HS-5 (cell line): ENCODE measurements at regions not wholly inside any gene's neighbourhood (a gene's known extent, or its start where the extent isn't known, plus 50 kb on each side); places are given as distances from the start of the nearest gene placed in this dataset.
"Not testable (repeated sequence)": the region's sequence is repeated elsewhere in the genome, so short reads cannot be mapped to it uniquely, and the experiment has no call there.

Source experiments
- DNase-seq: peaks from one replicate; pipeline ENCODE4 v3.0.0-alpha.2; 2012; ENCODE audit warnings: low read depth

DNA sequence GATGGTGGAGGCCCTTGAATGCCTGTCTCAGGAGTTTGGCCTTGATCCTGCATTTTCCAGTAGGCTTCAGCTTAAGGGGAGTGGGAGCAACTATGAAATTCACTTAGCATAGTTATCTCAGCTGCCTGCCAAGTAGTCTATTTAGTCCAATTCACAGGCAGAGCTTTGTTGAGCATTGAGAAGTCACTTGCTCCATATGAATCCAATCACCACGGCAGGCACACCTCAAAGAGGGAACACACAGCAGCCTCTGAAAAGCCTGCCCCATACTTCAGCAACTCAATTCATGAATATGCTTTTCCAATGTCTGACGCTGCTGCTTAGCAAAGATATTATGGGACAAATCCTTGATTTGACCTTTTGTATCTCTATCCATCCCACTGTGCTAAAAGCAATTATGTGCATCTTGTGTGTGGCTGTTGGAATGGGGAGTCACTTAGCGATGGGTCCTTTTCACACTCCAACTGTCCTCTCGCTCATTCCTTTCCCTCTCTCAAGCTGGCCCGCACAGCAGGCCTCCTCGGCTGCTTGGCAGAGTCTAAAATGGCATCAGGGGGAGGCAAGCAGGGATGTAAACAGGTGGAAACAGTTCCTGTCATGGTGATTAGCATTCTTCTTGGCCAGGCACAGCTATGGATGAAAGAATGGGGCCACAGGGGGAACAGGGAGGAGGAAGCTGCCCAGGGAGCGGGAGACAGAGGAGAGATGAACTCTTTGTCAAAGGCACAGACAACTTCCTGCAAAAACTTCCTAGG lies 56.0 kb upstream of the LRPPRC start:
- DNase-seq = no peak

DNA sequence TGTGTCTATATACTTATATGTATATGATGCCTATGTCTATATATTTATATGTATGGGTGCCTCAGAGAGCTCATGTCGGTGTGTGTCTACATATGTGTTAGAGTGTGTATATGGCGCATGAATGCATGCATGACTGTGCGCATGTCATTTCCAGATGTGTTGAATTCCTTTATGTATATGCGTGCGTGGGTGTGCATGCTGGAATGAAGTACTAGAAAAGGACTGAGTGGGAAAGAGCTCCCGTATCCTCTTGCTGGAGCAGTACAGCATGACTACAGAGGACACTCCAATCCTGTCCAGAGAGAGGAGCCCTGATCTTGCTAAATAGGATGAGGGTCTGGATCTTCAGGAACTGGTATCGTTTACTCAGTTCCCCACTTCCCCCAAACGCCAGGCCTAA lies 56.8 kb upstream of the LRPPRC start:
- DNase-seq = no peak

DNA sequence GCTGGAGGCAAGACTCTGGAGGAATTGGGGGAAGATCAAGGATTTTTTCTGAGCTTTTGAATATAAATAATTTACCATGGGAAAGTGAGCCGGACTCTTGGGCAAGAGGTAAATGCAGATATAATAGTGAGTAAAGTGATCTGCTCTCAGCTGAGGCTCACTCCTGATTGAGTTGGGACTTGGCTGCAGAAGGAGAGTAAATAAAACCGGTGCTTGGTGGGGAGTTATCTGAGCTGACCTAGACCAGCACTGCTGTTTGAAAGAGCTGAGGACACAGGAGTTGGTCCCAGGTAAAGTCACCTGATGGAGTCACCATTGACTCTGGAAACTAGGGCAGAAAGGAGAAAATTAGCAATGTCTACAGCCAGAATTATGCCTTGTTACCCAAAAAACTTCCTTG lies 57.3 kb upstream of the LRPPRC start:
- no peak for DNase-seq

DNA sequence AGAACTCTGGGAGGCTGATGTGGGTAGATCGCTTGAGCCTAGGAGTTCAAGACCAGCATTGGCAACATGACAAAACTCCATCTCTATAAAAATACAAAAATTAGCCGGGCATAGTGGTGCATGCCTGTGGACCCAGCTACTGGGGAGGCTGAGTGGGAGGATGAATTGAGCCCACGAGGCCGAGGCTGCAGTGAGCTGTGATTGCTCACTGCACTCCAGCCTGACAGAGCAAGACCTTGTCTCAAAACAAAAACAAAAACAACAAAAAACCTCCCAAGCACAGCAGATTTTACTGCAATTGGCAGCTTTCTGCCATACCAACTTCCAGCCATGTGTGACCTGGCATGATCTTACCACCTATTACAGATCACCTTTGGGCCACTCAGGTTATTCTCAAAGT lies 57.7 kb upstream of the LRPPRC start:
- no peak for DNase-seq

DNA sequence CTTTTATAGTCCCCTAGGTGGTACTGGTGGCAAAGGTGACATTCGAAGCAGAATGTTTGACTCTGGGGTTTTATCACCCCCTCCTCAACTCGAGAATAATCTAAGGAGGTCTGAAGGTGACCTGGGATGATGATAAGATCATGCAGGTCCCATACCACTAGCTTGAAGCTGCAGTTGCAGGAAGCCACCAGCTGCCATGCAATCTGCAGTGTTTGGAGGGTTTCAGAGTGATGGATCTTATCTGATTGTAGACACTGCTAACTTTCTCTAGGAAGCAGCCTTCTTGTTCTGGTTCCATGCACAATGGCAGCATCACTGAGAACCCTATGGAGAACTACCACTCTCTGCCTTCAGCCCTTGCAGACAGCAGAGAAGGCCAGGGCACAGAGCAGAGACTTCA lies 59.4 kb upstream of the LRPPRC start:
- DNase-seq = no peak

DNA sequence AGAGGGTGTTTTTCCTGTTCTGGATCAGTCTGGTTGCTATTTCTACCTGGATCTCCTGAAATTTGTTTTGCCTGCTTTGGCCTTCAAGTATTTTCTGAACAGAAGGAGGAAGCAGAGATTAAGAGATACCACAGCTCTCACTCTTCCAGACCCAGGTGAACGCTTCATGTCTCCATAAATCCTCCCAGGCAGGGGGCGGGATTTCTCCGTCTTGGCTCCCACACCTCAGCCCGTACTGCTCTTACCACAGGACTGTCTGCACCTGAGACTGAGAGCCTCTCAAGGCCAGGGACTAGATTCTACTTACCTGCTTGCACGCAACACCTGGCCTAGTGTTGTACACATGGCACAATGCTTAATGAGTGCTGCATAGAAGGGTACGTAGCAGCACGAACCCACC lies 59.9 kb upstream of the LRPPRC start:
- DNase-seq = no peak

DNA sequence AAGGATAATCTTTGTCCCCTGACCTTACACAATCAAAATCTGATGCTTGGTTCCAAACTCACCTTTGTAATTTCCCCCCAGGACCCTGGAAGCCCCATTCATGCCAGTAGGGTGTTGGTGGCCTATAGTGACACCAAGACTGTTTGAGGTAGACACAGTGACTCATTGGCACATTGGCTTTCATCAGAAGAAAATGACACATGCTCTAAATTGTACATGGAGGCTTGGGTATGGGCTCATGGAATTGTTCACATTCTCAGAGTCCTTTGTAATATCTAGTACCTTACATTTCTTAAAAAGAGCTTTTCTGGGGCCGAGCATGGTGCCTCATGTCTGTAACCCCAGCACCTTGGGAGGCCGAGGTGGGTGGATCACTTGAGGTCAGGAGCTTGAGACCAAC lies 61.2 kb upstream of the LRPPRC start:
- DNase-seq = no peak

DNA sequence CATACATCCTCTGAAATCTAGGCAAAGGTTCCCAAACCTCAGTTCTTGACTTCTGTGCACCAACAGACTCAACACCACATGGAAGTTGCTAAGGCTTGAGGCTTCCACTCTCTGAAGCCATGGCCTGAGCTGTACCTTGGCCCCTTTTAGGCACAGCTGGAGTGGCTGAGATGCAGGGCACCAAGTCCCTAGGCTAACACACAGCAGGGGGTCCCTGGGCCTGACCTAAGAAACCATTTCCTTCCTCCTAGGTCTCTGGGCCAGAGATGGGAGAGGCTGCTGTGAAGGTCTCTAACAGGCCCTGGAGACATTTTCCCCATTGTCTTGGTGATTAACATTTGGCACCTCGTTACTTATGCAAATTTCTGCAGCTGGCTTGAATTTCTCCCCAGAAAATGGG lies 64.5 kb upstream of the LRPPRC start:
- not testable (repeated sequence) for DNase-seq

DNA sequence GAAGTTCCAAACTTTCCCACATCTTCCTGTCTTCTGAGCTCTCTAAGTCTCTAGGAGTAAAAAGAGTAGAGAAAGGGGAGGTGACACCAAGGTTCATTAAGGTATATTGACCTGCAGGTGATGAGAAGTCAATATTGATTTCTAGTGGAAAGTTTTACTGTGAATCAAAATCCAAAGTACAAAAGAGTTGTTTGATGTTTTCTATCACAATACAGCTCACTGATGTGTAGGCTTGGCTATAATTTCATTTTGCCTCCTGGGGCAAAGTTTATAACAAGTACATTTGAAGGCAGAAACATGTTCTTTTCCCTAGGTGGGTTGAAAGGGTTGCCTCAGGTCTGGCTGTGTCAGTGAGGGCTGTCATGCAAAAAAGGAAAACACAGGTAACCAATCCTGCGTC lies 65.2 kb upstream of the LRPPRC start:
- no peak for DNase-seq

DNA sequence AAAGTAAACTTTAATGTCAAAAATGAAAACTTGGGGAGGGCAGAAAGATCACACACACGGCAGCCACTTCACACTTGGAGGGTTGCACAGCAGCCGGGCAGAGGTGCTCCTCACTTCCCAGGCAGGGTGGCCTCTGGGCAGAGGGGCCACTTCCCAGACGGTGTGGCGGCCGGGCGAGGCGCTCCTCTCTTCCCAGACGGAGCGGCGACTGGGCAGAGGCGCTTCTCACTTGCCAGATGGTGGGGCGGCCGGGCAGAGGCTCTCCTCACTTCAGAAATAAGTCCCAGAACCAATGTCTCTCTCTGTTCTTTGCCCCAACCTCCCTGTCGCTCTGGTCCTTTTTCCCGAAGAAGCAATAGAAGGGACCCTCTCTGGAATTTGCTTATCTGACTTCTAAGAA lies 65.7 kb upstream of the LRPPRC start:
- no peak for DNase-seq

DNA sequence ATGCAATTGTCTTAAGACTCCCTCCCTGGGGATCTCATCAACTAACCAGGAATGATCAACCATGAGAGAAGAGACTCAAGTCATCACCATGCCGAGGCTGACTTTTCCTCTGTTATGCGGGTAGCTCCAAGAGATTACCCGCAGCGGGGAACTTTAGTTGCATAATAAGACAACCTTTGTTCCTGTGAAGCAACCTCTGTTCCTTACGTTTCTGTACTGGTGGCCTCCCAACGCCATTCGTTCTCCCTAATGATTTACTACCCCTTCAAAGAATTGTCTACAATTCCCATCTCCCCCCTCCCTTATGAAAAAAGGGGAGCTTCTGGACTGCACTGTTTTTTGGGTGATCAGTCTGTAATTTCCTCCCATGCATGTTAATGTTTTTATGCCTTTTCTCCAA lies 66.1 kb upstream of the LRPPRC start:
- no peak for DNase-seq

DNA sequence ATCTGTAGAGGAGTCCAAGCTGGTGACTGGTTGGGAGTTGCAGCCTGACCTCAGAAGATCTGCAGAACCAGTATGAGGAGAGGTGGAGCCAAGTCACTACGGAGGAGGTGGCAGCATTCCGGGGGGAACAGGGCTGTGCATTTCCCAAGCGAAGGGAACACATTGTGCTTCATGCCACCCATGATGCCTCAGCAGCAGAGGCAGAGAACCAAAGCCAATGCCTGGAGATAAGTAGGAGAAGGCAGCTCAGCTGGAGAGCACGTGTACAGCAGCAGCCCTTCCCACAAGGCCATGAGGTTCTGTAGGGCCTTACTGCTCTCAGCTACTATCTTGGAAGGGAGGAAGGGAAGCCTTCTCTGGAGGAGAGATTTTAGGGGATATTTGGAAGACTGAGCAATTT lies 67.2 kb upstream of the LRPPRC start:
- DNase-seq = no peak

DNA sequence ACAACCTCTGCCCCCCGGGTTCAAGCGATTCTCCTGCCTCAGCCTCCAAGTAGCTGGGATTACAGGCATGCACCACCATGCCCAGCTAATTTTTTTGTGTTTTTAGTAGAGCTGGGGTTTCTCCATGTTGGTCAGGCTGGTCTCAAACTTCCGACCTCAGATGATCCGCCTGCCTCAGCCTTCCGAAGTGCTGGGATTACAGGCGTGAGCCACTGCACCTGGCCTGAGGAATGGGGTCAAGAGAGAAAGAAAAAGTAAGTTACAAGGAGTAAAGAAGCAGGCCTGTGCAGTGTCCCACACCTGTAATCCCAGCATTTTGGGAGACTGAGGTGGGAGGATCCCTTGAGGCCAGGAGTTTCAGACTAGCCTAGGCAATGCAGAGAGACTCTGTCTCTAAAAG lies 68.5 kb upstream of the LRPPRC start:
- not testable (repeated sequence) for DNase-seq

DNA sequence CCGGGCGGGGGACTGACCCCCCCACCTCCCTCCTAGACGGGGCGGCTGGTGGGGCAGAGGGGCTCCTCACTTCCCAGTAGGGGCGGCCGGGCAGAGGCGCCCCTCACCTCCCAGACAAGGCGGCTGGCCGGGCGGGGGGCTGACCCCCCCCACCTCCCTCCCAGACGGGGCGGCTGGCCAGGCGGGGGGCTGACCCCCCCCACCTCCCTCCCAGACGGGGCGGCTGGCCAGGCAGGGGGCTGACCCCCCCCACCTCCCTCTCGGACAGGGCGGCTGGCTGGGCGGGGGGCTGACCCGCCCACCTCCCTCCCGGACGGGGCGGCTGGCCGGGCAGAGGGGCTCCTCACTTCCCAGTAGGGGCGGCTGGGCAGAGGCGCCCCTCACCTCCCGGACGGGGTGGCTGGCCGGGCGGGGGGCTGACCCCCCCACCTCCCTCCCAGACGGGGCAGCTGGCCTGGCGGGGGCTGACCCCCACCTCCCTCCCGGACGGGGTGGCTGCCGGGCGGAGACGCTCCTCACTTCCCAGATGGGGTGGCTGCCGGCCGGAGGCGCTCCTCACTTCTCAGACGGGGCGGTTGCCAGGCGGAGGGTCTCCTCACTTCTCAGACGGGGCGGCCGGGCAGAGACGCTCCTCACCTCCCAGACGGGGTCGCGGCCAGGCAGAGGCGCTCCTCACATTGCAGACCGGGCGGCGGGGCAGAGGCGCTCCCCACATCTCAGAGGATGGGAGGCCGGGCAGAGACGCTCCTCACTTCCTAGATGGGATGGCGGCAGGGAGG lies 71.4 kb upstream of the LRPPRC start:
- DNase-seq = not testable (repeated sequence)

DNA sequence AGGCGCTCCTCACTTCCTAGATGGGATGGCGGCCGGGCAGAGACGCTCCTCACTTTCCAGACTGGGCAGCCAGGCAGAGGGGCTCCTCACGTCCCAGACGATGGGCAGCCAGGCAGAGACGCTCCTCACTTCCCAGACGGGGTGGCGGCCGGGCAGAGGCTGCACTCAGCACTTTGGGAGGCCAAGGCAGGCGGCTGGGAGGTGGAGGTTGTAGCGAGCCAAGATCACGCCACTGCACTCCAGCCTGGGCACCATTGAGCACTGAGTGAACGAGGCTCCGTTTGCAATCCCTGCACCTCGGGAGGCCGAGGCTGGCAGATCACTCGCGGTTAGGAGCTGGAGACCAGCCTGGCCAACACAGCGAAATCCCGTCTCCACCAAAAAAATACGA lies 72.0 kb upstream of the LRPPRC start:
- DNase-seq = not testable (repeated sequence)

DNA sequence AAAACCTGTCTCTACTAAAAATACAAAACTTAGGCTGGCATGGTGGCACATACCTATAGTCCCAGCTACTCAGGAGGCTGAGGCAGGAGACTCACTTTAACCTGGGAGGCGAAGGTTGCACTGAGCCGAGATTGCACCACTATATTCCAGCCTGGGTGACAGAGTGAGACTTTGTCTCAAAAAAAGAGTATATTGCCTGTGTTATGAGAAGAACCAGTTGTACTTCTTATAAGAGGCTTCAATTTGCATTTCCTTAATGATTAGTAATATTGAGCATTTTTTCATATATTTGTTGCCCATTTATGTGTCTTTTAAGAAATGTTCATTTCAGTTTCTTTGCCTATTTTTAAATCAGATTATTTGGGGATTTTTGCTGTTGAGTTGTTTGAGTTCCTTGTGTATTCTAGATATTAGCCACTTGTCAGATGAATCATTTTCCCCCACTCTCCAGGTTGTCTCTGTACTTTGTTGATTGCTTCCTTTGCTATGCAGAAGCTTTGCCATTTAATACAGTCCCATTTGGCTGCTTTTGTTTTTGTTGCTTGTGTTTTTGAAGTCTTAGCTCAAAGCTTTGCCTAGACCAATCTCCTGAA lies 75.8 kb upstream of the LRPPRC start:
- no peak for DNase-seq

DNA sequence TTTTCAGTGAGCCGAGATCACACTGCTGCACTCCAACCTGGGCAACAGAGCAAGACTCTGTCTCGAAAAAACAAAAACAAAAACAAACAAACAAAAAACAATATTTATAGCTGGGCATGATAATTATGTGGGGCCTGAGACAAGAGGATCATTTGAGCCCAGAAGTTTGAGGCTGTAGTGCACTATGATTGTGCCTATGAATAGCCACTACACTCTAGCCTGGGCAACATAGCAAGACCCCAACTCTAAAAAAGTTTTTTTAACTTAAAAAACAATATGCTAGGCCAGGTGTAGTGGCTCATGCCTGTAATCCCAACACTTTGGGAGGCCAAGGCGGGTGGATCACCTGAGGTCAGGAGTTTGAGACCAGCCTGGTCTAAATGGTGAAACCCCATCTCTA lies 77.9 kb upstream of the LRPPRC start:
- DNase-seq = not testable (repeated sequence)

DNA sequence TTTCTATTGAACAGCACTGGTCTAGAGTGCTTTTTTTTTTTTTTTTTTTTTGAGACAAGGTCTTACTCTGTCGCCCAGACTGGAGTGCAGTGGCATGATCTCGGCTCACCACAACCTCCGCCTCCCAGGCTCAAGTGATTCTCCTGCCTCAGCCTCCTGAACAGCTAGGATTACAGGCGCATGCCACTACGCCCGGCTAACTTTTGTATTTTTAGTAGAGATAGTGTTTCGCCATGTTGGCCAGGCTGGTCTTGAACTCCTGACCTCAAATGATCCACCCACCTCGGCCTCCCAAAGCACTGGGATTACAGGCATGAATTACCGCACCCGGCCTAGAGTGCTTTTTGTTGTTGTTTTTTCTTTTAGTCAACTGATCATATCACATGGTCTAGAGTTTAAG lies 79.0 kb upstream of the LRPPRC start:
- DNase-seq = not testable (repeated sequence)

DNA sequence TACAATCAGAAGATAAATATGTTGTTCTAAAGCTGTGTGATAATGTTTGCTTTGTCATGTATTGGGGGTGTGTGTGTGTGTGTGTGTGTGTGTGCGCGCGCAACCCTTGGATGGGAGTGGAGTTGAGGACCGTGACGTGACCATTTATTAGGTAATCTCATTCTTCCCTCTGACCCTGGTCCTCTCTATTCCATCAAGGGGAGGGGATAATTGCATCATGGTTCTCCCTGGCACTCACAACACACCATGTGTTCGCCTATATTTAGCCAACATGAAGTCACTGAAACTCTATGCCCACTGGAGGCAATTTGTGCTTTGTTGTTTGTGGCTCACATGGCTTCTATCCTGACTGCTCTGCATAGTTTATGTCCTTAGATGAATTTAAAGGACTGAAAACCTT lies 79.8 kb upstream of the LRPPRC start:
- no peak for DNase-seq

DNA sequence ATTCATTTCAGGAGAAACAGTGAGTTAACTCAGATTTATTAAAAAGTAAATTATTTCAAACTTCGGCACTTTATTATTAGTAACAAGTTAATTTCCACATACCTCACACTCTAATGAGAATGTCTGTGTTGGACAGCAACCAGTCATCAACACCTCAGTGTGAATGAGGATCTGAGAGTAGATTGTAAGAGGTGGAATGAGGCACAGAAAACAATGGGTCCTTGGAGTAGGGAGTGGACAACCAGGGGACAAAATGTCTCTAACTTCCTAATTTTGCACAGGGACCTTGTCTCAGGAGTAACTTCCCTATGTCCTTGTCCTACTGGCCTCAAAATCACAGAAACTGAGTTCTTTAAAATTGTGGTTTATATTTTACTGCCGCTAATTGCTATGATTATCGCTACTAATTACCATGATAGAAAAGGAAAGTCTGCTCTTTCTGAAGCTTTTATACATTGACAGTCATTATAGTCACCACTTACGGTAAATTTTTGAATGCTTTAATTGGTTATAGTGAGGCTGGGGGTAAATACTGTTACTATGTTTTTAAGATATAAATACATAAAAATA lies 82.2 kb upstream of the LRPPRC start:
- no peak for DNase-seq

DNA sequence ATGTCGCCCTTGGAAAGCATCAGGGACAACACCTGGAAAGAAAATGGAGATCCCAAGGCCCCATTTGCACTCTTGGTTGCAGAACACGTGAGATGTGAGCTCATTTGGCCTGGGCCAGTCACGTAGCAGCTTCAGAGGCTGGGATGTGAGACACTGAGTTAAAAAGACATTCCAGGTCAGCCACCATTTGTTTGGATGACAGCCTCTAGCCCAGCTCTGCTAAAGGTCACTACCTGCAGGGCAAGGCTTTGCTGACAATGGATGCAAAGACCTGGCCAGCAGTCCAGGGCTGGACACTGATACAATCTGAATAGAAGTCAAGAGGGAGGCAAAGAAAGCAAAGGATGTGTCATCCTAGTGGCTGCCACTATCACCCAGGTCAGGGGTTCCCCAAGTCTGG lies 83.9 kb upstream of the LRPPRC start:
- no peak for DNase-seq

DNA sequence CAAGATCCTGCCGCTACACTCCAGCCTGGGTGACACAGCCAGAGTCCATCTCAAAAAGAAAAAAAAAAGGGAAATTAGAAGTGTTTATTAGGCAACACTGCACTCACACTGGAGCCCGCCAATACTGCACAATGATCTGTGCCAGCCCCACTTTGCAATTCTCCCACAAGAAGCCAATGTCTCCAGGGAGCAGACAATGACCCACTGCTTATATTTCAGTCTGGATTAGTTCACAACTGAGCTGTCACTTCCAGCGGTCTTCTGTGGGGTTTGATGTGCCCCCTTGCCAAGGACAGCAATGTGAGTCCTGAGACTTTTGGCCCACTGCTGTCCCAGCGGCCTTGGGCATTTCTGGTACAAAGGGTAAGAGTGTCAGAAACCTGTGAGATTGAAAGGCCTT lies 85.6 kb upstream of the PPM1B start:
- DNase-seq = no peak

DNA sequence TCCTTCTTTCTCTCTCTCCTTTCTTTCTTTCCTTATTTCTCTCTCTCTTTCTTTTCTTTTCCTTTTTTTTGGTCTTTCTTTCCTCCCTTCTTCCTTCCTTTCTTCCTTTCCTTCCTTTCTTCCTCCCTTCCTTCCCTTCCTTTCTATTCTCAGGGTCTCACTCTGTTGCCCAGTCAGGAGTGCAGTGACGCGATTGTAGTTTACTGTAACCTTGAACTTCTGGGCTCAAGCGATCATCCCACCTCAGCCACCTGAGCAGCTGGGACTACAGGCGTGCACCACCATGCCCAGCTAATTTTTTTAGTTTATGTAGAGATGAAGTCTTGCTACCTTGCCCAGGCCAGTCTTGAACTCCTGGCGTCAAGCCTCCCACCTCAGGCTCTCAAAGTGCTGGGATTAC lies 83.8 kb upstream of the PPM1B start:
- DNase-seq = no peak
